Kidney (tissue), 13 donors: ENCODE measurements at regions not wholly inside any gene's neighbourhood (a gene's known extent, or its start where the extent isn't known, plus 50 kb on each side); places are given as distances from the start of the nearest gene placed in this dataset.

ENCODE experiments used
- DNase-seq, 5 donors: peaks; one replicate each; pipeline ENCODE4 v3.0.0-alpha.2; 2013 to 2020
- FAIRE-seq: peaks from 2 replicates; lab custom pipeline; 2012; peaks lifted over from hg19 to GRCh38; lab: Jason Lieb, UNC
- H3K27ac ChIP-seq, 2 donors: one replicate each; pipeline ENCODE4 v1.7.0; 2013; ENCODE audit warnings: low read depth in 2 of 2, low read length in 2 of 2, inconsistent platforms in 1 of 2
- H3K27me3 ChIP-seq: one replicate; pipeline ENCODE4 v1.7.1; 2013; ENCODE audit warnings: low read length, inconsistent platforms; ENCODE audit not compliant: control insufficient read depth, insufficient read depth
- H3K36me3 ChIP-seq, 3 donors: one replicate each; pipeline versions ENCODE4 v1.7.0 to v1.7.1; 2013; ENCODE audit warnings: low read length in 3 of 3, control low read depth in 1 of 3, inconsistent platforms in 1 of 3; ENCODE audit not compliant: insufficient read depth in 3 of 3, control insufficient read depth in 2 of 3
- H3K4me1 ChIP-seq, 3 donors: one replicate each; pipeline versions ENCODE4 v1.7.0 to v1.7.1; 2013; ENCODE audit warnings: low read length in 3 of 3, inconsistent platforms in 1 of 3, low read depth in 1 of 3; ENCODE audit not compliant: control insufficient read depth in 2 of 3, insufficient read depth in 2 of 3
- H3K4me3 ChIP-seq, 3 donors: one replicate each; pipeline versions ENCODE4 v1.7.0 to v1.8.1; 2013; ENCODE audit warnings: low read length in 3 of 3, control low read depth in 1 of 3, inconsistent platforms in 1 of 3
- H3K9ac ChIP-seq, 3 donors: one replicate each; pipeline versions ENCODE4 v1.7.0 to v1.7.1; 2013; ENCODE audit warnings: low read length in 3 of 3, control low read depth in 1 of 3, inconsistent platforms in 1 of 3
- H3K9me3 ChIP-seq, 3 donors: one replicate each; pipeline versions ENCODE4 v1.7.0 to v1.7.1; 2013; ENCODE audit warnings: low read length in 3 of 3, control low read depth in 1 of 3, inconsistent platforms in 1 of 3; ENCODE audit not compliant: control insufficient read depth in 2 of 3, insufficient read depth in 1 of 3
- CTCF ChIP-seq: IDR thresholded peaks from 3 replicates; pipeline ENCODE4 v1.5.1; 2012; ENCODE audit warnings: mild to moderate bottlenecking, moderate library complexity, borderline replicate concordance; ENCODE audit not compliant: insufficient read depth; ENCODE audit errors: extremely low read depth
- intact Hi-C: fragments of 100-400 bp; cut with DNase I; formaldehyde crosslinking; loops from one replicate; pipeline ENCODE4 v1.11.1; 2022
- donor health status: control.
- donor health status: control.
- donor health status: control.
- donor health status: control.
- donor health status: control.
- donor health status: DM: yes; HTN: yes; CAD: no.
- donor health status: Normal renal cell carcinoma (clear cell type).

GRCh38 chr13:79663977-79664636 lies 183.2 kb downstream of the NDFIP2 start:
- no peak for TF ChIP-seq CTCF
- no peaks in the 10 kb centered on the region for H3K4me1 ChIP-seq
- H3K9ac ChIP-seq, result no peak overlapping the region
- FAIRE-seq (no peak), DNase-seq (no peak)
- H3K27me3 ChIP-seq, result no peaks in the 10 kb centered on the region
- H3K27ac ChIP-seq, result no peak overlapping the region
- intact Hi-C loops, result no loop called here
- no peak overlapping the region for H3K4me3 ChIP-seq
- H3K36me3 ChIP-seq, result no peaks in the 10 kb centered on the region
- no peaks in the 10 kb centered on the region for H3K9me3 ChIP-seq

- FAIRE-seq, result no peak
- intact Hi-C loops, result no loop called here
- H3K4me1 ChIP-seq, result no peaks in the 10 kb centered on the region
- no peaks in the 10 kb centered on the region for H3K36me3 ChIP-seq
- no peak overlapping the region for H3K27ac ChIP-seq
- H3K27me3 ChIP-seq, result no peaks in the 10 kb centered on the region
- H3K4me3 ChIP-seq, result no peak overlapping the region
- TF ChIP-seq CTCF, result no peak
- DNase-seq, result no peak
- no peak overlapping the region for H3K9ac ChIP-seq
- no peaks in the 10 kb centered on the region for H3K9me3 ChIP-seq
Measured at GRCh38 chr13:79663435-79663834, 182.5 kb downstream of the NDFIP2 start.

- H3K4me1 ChIP-seq, result no peaks in the 10 kb centered on the region
- no peak overlapping the region for H3K9ac ChIP-seq
- no peak for DNase-seq
- no peaks in the 10 kb centered on the region for H3K9me3 ChIP-seq
- H3K36me3 ChIP-seq, result no peaks in the 10 kb centered on the region
- no peak for FAIRE-seq
- intact Hi-C loops, result no loop called here
- H3K27ac ChIP-seq, result no peak overlapping the region
- no peaks in the 10 kb centered on the region for H3K27me3 ChIP-seq
- no peak for TF ChIP-seq CTCF
- no peak overlapping the region for H3K4me3 ChIP-seq
Measured at GRCh38 chr13:79662882-79663281, 181.9 kb downstream of the NDFIP2 start.

- intact Hi-C loops, result no loop called here
- H3K27me3 ChIP-seq, result no peaks in the 10 kb centered on the region
- H3K4me3 ChIP-seq, result no peak overlapping the region
- no peak overlapping the region for H3K27ac ChIP-seq
- no peak overlapping the region for H3K9ac ChIP-seq
- no peak for DNase-seq
- FAIRE-seq, result no peak
- no peak for TF ChIP-seq CTCF
- H3K9me3 ChIP-seq, result no peaks in the 10 kb centered on the region
- H3K36me3 ChIP-seq, result no peaks in the 10 kb centered on the region
- no peaks in the 10 kb centered on the region for H3K4me1 ChIP-seq
Measured at GRCh38 chr13:79660361-79660760, 179.4 kb downstream of the NDFIP2 start.
